H9 (cell line): ENCODE measurements at regions not wholly inside any gene's neighbourhood (a gene's known extent, or its start where the extent isn't known, plus 50 kb on each side); places are given as distances from the start of the nearest gene placed in this dataset.

Experiments used
- DNase-seq: peaks from one replicate; pipeline ENCODE4 v3.0.0-alpha.2; 2017
- H2AFZ ChIP-seq: one replicate; pipeline ENCODE4 v1.6.1; 2013; ENCODE audit warnings: mild to moderate bottlenecking, low read length, control low read depth, moderate library complexity
- H2AK5ac ChIP-seq: 2 replicates; pipeline ENCODE4 v1.6.1; 2013; ENCODE audit warnings: low read length, control low read depth, mixed read lengths; ENCODE audit not compliant: insufficient read length
- H2BK120ac ChIP-seq: one replicate; pipeline ENCODE4 v1.6.1; 2013; ENCODE audit warnings: low read depth, mild to moderate bottlenecking, low read length, control low read depth, inconsistent platforms; ENCODE audit not compliant: poor library complexity, severe bottlenecking
- H2BK12ac ChIP-seq: 2 replicates; pipeline ENCODE4 v1.6.1; 2013; ENCODE audit warnings: low read length, control low read depth, mixed read lengths, low read depth; ENCODE audit not compliant: insufficient read length
- H2BK15ac ChIP-seq: 2 replicates; pipeline ENCODE4 v1.6.1; 2013; ENCODE audit warnings: low read depth, low read length, control low read depth
- H2BK20ac ChIP-seq: one replicate; pipeline ENCODE4 v1.6.1; 2013; ENCODE audit warnings: low read depth, mild to moderate bottlenecking, low read length, control low read depth, inconsistent platforms; ENCODE audit not compliant: poor library complexity, severe bottlenecking
- H2BK5ac ChIP-seq: 2 replicates; pipeline ENCODE4 v1.6.1; 2013; ENCODE audit warnings: low read length, control low read depth, mixed read lengths; ENCODE audit not compliant: insufficient read length
- H3K14ac ChIP-seq: 2 replicates; pipeline ENCODE4 v1.6.1; 2013; ENCODE audit warnings: low read length, control low read depth; ENCODE audit not compliant: insufficient read depth
- H3K18ac ChIP-seq: 2 replicates; pipeline ENCODE4 v1.6.1; 2013; ENCODE audit warnings: low read depth, mild to moderate bottlenecking, mixed read lengths, low read length, control low read depth; ENCODE audit not compliant: insufficient read length
- H3K23ac ChIP-seq: 2 replicates; pipeline ENCODE4 v1.6.1; 2013; ENCODE audit warnings: low read length, control low read depth, mixed read lengths, low read depth; ENCODE audit not compliant: insufficient read length
- H3K23me2 ChIP-seq: 2 replicates; pipeline ENCODE4 v1.6.1; 2013; ENCODE audit warnings: low read depth, mild to moderate bottlenecking, mixed read lengths, low read length, control low read depth; ENCODE audit not compliant: insufficient read length, poor library complexity, severe bottlenecking
- H3K27ac ChIP-seq: 2 replicates; pipeline ENCODE4 v1.5.1; 2013; ENCODE audit warnings: low read length, control low read depth, mixed read lengths, low read depth; ENCODE audit not compliant: insufficient read length
- H3K27me3 ChIP-seq: 2 replicates; pipeline ENCODE4 v1.6.1; 2013; ENCODE audit warnings: low read length, control low read depth, inconsistent platforms; ENCODE audit not compliant: insufficient read depth
- H3K4ac ChIP-seq: 2 replicates; pipeline ENCODE4 v1.6.1; 2013; ENCODE audit warnings: low read depth, mild to moderate bottlenecking, control low read depth, inconsistent platforms, low read length, moderate library complexity
- H3K4me1 ChIP-seq: 2 replicates; pipeline ENCODE4 v1.6.1; 2013; ENCODE audit warnings: low read length, control low read depth, inconsistent platforms; ENCODE audit not compliant: insufficient read depth
- H3K4me2 ChIP-seq: 2 replicates; pipeline ENCODE4 v1.6.1; 2013; ENCODE audit warnings: low read length, control low read depth, mixed read lengths; ENCODE audit not compliant: insufficient read length, insufficient read depth
- H3K56ac ChIP-seq: 2 replicates; pipeline ENCODE4 v1.6.1; 2013; ENCODE audit warnings: low read depth, mild to moderate bottlenecking, mixed read lengths, low read length, control low read depth; ENCODE audit not compliant: insufficient read length
- H3K79me1 ChIP-seq: 2 replicates; pipeline ENCODE4 v1.6.1; 2013; ENCODE audit warnings: low read depth, mild to moderate bottlenecking, moderate library complexity, low read length, control low read depth, inconsistent platforms; ENCODE audit not compliant: insufficient read depth, poor library complexity, severe bottlenecking
- H3K79me2 ChIP-seq: 2 replicates; pipeline ENCODE4 v1.6.1; 2013; ENCODE audit warnings: low read length, control low read depth, inconsistent platforms; ENCODE audit not compliant: insufficient read depth
- H3K9ac ChIP-seq: 2 replicates; pipeline ENCODE4 v1.6.1; 2013; ENCODE audit warnings: low read length, control low read depth, mixed read lengths; ENCODE audit not compliant: insufficient read length; ENCODE audit errors: extremely low read depth
- H3K9me3 ChIP-seq: one replicate; pipeline ENCODE4 v1.6.1; 2013; ENCODE audit warnings: low read depth, low read length, inconsistent platforms; ENCODE audit not compliant: control insufficient read depth
- H3T11ph ChIP-seq: one replicate; pipeline ENCODE4 v1.6.1; 2013; ENCODE audit warnings: mild to moderate bottlenecking, low read length, control low read depth, inconsistent platforms
- H4K20me1 ChIP-seq: one replicate; pipeline ENCODE4 v1.6.1; 2013; ENCODE audit not compliant: control insufficient read depth, insufficient read length, insufficient read depth
- H4K5ac ChIP-seq: 2 replicates; pipeline ENCODE4 v1.6.1; 2013; ENCODE audit warnings: low read depth, mild to moderate bottlenecking, mixed read lengths, low read length, control low read depth; ENCODE audit not compliant: insufficient read length
- H4K8ac ChIP-seq: replicated peaks from 2 replicates; pipeline ENCODE4 v1.6.1; 2013; ENCODE audit warnings: low read length, control low read depth, mixed read lengths, low read depth; ENCODE audit not compliant: insufficient read length
- H4K91ac ChIP-seq: 2 replicates; pipeline ENCODE4 v1.6.1; 2013; ENCODE audit warnings: low read depth, mild to moderate bottlenecking, moderate library complexity, mixed read lengths, low read length, control low read depth; ENCODE audit not compliant: insufficient read length
- H3K27ac Mint-ChIP-seq, 3 experiments: 2 replicates in 2 of 3; 3 replicates in 1 of 3; pipeline ENCODE4 v1.8.0; 2020 to 2021; ENCODE audit warnings: mixed read lengths in 3 of 3, mild to moderate bottlenecking in 1 of 3, moderate library complexity in 1 of 3
- H3K27me3 Mint-ChIP-seq: 2 replicates; pipeline ENCODE4 v1.8.0; 2021; ENCODE audit warnings: low read depth, mild to moderate bottlenecking, moderate library complexity, mixed read lengths
- H3K36me3 Mint-ChIP-seq, 3 experiments: 2 replicates in 2 of 3; 3 replicates in 1 of 3; pipeline ENCODE4 v1.8.0; 2020 to 2021; ENCODE audit warnings: low read depth in 3 of 3, mixed read lengths in 3 of 3; ENCODE audit not compliant: insufficient read depth in 1 of 3
- H3K4me1 Mint-ChIP-seq, 2 experiments: 2 replicates each; pipeline ENCODE4 v1.8.0; 2020; ENCODE audit warnings: mixed read lengths in 2 of 2
- H3K4me3 Mint-ChIP-seq, 2 experiments: 2 replicates in 1 of 2; 3 replicates in 1 of 2; pipeline ENCODE4 v1.8.0; 2020 to 2021; ENCODE audit warnings: mild to moderate bottlenecking in 2 of 2, mixed read lengths in 2 of 2, moderate library complexity in 1 of 2
- H3K9me3 Mint-ChIP-seq, 2 experiments: 2 replicates in 1 of 2; 3 replicates in 1 of 2; pipeline ENCODE4 v1.8.0; 2020; ENCODE audit warnings: mild to moderate bottlenecking in 2 of 2, mixed read lengths in 2 of 2, moderate library complexity in 1 of 2
- CTCF ChIP-seq: fragments of 200-600 bp; sonication (generic); conservative IDR thresholded peaks from 3 replicates; pipeline ENCODE4 v1.8.0; 2021; ENCODE audit warnings: antibody characterized with exemption, mild to moderate bottlenecking
- WGBS: extraction: QIAGEN DNeasy Blood & Tissue Kit; methylation state at CpG from one replicate; pipeline ENCODE4 v1.1.7; 2013; ENCODE audit warnings: missing lambda C conversion rate, low lambda C conversion rate, mixed read lengths; ENCODE audit not compliant: insufficient read length; ENCODE audit errors: extremely low coverage; 5-methylcytosine and 5-hydroxymethylcytosine counted together

GRCh38 chr1:57747818-57748217 lies 324.0 kb upstream of the DAB1 start:
- Histone ChIP-seq H2BK12ac (no peak overlapping the region), H3K23ac (no peak overlapping the region), H4K8ac (no peak overlapping the region), H3K27me3 (no peaks in the 10 kb centered on the region), H2BK5ac (no peak overlapping the region), H3K56ac (no peak overlapping the region), H3K4me2 (no peak overlapping the region), H3K4ac (no peak overlapping the region), H3K79me1 (no peaks in the 10 kb centered on the region), H3K18ac (no peak overlapping the region), H3K14ac (no peak overlapping the region), H3T11ph (no peak overlapping the region), H4K5ac (no peak overlapping the region), H3K9me3 (no peaks in the 10 kb centered on the region), H3K9ac (no peak overlapping the region), H2AFZ (no peak overlapping the region), H2BK20ac (no peak overlapping the region), H4K20me1 (no peaks in the 10 kb centered on the region), H3K23me2 (no peaks in the 10 kb centered on the region), H4K91ac (no peak overlapping the region), H2BK120ac (no peak overlapping the region), H2AK5ac (no peak overlapping the region), H3K27ac (no peak overlapping the region), H3K79me2 (no peaks in the 10 kb centered on the region), H2BK15ac (no peak overlapping the region), H3K4me1 (0 out of 2 replicates have a peak, but pooled peaks cover 3% of the 10 kb centered on the region)
- Mint-ChIP-seq H3K36me3 (no peaks in the 10 kb centered on the region), H3K4me3 (no peak overlapping the region), H3K27me3 (no peaks in the 10 kb centered on the region; the same call in 1 of the 2 replicates), H3K27ac (no peak overlapping the region), H3K9me3 (no peaks in the 10 kb centered on the region), H3K4me1 (peaks cover 15 to 18% of the 10 kb centered on the region in 2 experiments)
- no CpG with 5 or more reads among the region's 1 CpG for WGBS
- TF ChIP-seq CTCF, result no peak
- DNase-seq, result no peak
